ENCODE measurements at regions not wholly inside any gene's neighbourhood (a gene's known extent, or its start where the extent isn't known, plus 50 kb on each side); places are given as distances from the start of the nearest gene placed in this dataset.

GRCh38 chr6:105831311-105832097, 254.6 kb upstream of the PRDM1 start:
- no peak for DNase-seq (ENCODE audit: low spot score in 2 of 2)
- Histone ChIP-seq H3K27ac (peak overlapping the region in 1 of 4 donors; percentile 50), H3K27me3 (no peaks in the 10 kb centered on the region), H3K36me3 (no peaks in the 10 kb centered on the region), H3K4me3 (no peak overlapping the region), H3K9me3 (no peaks in the 10 kb centered on the region), H3K4me1 (peaks cover 0 to 12% (median 2%) of the 10 kb centered on the region in 4 donors)
- TF ChIP-seq POLR2A (IDR thresholded peaks at IDR 0.05) (no peak), EP300 (IDR thresholded peaks at IDR 0.05) (no peak)
- TF ChIP-seq, protein P1, sequence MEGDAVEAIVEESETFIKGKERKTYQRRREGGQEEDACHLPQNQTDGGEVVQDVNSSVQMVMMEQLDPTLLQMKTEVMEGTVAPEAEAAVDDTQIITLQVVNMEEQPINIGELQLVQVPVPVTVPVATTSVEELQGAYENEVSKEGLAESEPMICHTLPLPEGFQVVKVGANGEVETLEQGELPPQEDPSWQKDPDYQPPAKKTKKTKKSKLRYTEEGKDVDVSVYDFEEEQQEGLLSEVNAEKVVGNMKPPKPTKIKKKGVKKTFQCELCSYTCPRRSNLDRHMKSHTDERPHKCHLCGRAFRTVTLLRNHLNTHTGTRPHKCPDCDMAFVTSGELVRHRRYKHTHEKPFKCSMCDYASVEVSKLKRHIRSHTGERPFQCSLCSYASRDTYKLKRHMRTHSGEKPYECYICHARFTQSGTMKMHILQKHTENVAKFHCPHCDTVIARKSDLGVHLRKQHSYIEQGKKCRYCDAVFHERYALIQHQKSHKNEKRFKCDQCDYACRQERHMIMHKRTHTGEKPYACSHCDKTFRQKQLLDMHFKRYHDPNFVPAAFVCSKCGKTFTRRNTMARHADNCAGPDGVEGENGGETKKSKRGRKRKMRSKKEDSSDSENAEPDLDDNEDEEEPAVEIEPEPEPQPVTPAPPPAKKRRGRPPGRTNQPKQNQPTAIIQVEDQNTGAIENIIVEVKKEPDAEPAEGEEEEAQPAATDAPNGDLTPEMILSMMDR (IDR thresholded peaks at IDR 0.05) = no peak
- WGBS, 2 donors = 79 to 83% methylated on average over 5 of the region's 5 CpGs

- WGBS, 2 donors = 83 to 92% methylated on average over 1 of the region's 1 CpG
- Histone ChIP-seq H3K36me3 (no peaks in the 10 kb centered on the region), H3K27ac (no peak overlapping the region), H3K9me3 (no peaks in the 10 kb centered on the region), H3K4me1 (no peaks in the 10 kb centered on the region), H3K4me3 (no peak overlapping the region), H3K27me3 (no peaks in the 10 kb centered on the region)
- DNase-seq (ENCODE audit: low spot score in 2 of 2) = no peak
- TF ChIP-seq, protein P1 (IDR thresholded peaks at IDR 0.05) = no peak
- TF ChIP-seq EP300 (IDR thresholded peaks at IDR 0.05) (no peak), POLR2A (IDR thresholded peaks at IDR 0.05) (no peak)
Observed at GRCh38 chr6:105825210-105825609, 260.9 kb upstream of the PRDM1 start.

- Histone ChIP-seq H3K9me3 (no peaks in the 10 kb centered on the region), H3K4me1 (no peaks in the 10 kb centered on the region), H3K27ac (no peak overlapping the region), H3K27me3 (no peaks in the 10 kb centered on the region), H3K4me3 (no peak overlapping the region), H3K36me3 (no peaks in the 10 kb centered on the region)
- no peak for TF ChIP-seq POLR2A (IDR thresholded peaks at IDR 0.05)
- TF ChIP-seq, protein P1 (IDR thresholded peaks at IDR 0.05) = no peak
- TF ChIP-seq EP300 (IDR thresholded peaks at IDR 0.05) = no peak
- WGBS, 2 donors = 63 to 75% methylated on average over 1 of the region's 1 CpG
- DNase-seq (ENCODE audit: low spot score in 2 of 2) = no peak
Observed at GRCh38 chr6:105824732-105825131, 261.4 kb upstream of the PRDM1 start.

DNA sequence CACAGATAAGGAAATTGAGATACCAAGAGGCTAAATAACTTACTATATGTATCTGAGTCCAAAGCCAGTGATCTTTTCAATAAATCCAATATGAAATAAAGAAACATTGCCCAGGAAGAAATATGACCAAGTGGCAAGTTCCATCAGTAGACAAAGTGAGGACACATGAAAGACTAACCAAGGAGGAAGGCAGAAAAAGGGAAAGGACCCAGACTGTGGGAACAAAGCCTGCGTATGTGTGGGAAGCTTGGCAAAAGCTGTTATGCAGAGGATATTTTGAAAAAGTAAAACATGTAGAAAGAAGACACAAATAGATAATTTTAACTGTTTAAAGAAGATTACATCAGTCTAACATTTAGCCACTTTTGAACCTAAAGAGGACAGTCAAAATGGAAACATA, 264.4 kb upstream of the PRDM1 start:
- no peak for DNase-seq (ENCODE audit: low spot score in 2 of 2)
- 93 to 95% methylated on average over 1 of the region's 1 CpG for WGBS, 2 donors
- no peaks in the 10 kb centered on the region for H3K36me3 ChIP-seq
- H3K27ac ChIP-seq = no peak overlapping the region
- H3K9me3 ChIP-seq = no peaks in the 10 kb centered on the region
- no peak for TF ChIP-seq POLR2A (IDR thresholded peaks at IDR 0.05)
- TF ChIP-seq, protein P1 (IDR thresholded peaks at IDR 0.05) = no peak
- no peak for TF ChIP-seq EP300 (IDR thresholded peaks at IDR 0.05)
- no peaks in the 10 kb centered on the region for H3K27me3 ChIP-seq
- H3K4me1 ChIP-seq = no peaks in the 10 kb centered on the region
- no peak overlapping the region for H3K4me3 ChIP-seq

- Histone ChIP-seq H3K27me3 (no peaks in the 10 kb centered on the region), H3K4me1 (no peaks in the 10 kb centered on the region), H3K27ac (no peak overlapping the region), H3K9me3 (no peaks in the 10 kb centered on the region), H3K4me3 (no peak overlapping the region), H3K36me3 (no peaks in the 10 kb centered on the region)
- DNase-seq (ENCODE audit: low spot score in 2 of 2) = no peak
- 76 to 85% methylated on average over 2 of the region's 2 CpGs for WGBS, 2 donors
- TF ChIP-seq POLR2A (IDR thresholded peaks at IDR 0.05) = no peak
- TF ChIP-seq EP300 (IDR thresholded peaks at IDR 0.05) = no peak
- TF ChIP-seq, protein P1 (IDR thresholded peaks at IDR 0.05) = no peak
Observed at GRCh38 chr6:105821027-105821426, 265.1 kb upstream of the PRDM1 start.
